ENCODE measurements at regions not wholly inside any gene's neighbourhood (a gene's known extent, or its start where the extent isn't known, plus 50 kb on each side); places are given as distances from the start of the nearest gene placed in this dataset.

DNA sequence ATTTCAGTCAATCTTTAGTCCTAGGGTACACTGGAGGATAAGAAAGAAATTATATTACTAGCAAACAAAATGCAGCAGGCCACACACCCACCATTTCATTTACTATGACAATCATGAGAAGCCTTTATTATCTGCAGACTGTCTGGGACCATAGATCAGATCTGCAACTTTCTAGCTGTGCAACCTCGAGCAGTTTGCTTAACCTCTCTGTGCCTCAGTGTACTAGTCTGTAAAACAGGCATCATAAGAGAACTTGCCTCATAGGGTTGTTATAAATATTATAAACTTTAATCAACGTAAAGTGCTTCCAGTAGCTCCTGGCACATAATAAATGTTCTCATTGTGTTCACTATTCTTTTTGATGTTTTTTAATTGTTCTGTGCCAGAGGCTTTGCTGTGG is 128.2 kb upstream of the C1QTNF7 start:
- no TSS peak for BruUV-seq (replicated peaks)
- TF ChIP-seq, protein P1, sequence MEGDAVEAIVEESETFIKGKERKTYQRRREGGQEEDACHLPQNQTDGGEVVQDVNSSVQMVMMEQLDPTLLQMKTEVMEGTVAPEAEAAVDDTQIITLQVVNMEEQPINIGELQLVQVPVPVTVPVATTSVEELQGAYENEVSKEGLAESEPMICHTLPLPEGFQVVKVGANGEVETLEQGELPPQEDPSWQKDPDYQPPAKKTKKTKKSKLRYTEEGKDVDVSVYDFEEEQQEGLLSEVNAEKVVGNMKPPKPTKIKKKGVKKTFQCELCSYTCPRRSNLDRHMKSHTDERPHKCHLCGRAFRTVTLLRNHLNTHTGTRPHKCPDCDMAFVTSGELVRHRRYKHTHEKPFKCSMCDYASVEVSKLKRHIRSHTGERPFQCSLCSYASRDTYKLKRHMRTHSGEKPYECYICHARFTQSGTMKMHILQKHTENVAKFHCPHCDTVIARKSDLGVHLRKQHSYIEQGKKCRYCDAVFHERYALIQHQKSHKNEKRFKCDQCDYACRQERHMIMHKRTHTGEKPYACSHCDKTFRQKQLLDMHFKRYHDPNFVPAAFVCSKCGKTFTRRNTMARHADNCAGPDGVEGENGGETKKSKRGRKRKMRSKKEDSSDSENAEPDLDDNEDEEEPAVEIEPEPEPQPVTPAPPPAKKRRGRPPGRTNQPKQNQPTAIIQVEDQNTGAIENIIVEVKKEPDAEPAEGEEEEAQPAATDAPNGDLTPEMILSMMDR (conservative IDR thresholded peaks at IDR 0.05; ENCODE audit: low read depth, low read length) = no peak
- no peak for TF ChIP-seq EZH2 (IDR thresholded peaks at IDR 0.05; ENCODE audit: borderline replicate concordance, low read depth, low read length, poor library complexity, severe bottlenecking)
- H3K4me3 ChIP-seq (ENCODE audit: low read depth, low read length, poor library complexity, severe bottlenecking) = no peak overlapping the region
- ChIA-PET CTCF (no interaction called here), POLR2A (ENCODE audit: low non-redundant PET) (no interaction called here)
- DNase-seq (ENCODE audit: low spot score) = no peak
- intact Hi-C loops (cut with micrococcal nuclease; ENCODE audit: unreplicated experiment) = loop anchor here (5.0 kb wide), 1 partner anchor 108 kb away; no protein-coding TSS in a partner anchor
- H3K27me3 ChIP-seq (replicated peaks; ENCODE audit: insufficient read depth, low read depth, low read length, poor library complexity) = peaks cover 35% of the 10 kb centered on the region
- peaks cover 41% of the 10 kb centered on the region for H3K4me1 ChIP-seq (ENCODE audit: insufficient read depth, low read length, poor library complexity, severe bottlenecking)
- no peaks in the 10 kb centered on the region for H3K36me3 ChIP-seq (ENCODE audit: insufficient read depth, low read length, poor library complexity, severe bottlenecking)
- H3K9me3 ChIP-seq (ENCODE audit: low read depth, low read length, poor library complexity, severe bottlenecking) = no peaks in the 10 kb centered on the region
- no peak overlapping the region for H3K27ac ChIP-seq (ENCODE audit: low read depth, low read length, poor library complexity, severe bottlenecking)

DNA sequence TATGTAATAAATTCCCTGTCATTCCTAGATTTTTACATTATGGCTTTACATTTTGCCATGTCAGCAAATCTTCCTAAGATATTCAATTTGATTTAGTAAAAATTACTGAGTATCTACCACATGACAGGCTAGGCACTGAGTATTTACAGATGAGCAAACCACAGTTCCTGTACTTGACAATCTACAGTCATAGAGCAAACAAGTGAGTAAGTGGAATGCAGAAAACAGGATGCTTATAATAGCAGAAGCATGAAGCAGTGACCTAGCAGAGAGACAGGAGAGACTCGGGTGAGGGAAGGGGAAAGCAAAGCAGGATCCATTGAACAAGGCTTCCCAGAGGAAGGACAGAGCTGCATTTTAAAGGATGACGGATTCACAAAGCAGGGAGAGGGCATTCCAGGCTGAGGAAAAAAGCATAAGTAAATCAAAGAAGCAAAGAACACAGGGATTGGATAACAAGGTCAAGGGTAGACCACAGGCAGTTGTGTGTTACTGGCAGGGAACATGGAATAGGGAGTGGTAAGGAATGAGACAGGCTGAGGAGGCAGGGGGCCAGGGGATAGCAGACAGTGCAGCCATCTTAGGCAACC is 124.7 kb upstream of the C1QTNF7 start:
- Histone ChIP-seq H3K4me3 (ENCODE audit: low read depth, low read length, poor library complexity, severe bottlenecking) (no peak overlapping the region), H3K9me3 (ENCODE audit: low read depth, low read length, poor library complexity, severe bottlenecking) (no peaks in the 10 kb centered on the region), H3K27me3 (replicated peaks; ENCODE audit: insufficient read depth, low read depth, low read length, poor library complexity) (peaks cover 35% of the 10 kb centered on the region), H3K27ac (ENCODE audit: low read depth, low read length, poor library complexity, severe bottlenecking) (no peak overlapping the region), H3K4me1 (ENCODE audit: insufficient read depth, low read length, poor library complexity, severe bottlenecking) (peaks cover 10% of the 10 kb centered on the region), H3K36me3 (ENCODE audit: insufficient read depth, low read length, poor library complexity, severe bottlenecking) (no peaks in the 10 kb centered on the region)
- TF ChIP-seq, protein P1 (conservative IDR thresholded peaks at IDR 0.05; ENCODE audit: low read depth, low read length) = no peak
- TF ChIP-seq EZH2 (IDR thresholded peaks at IDR 0.05; ENCODE audit: borderline replicate concordance, low read depth, low read length, poor library complexity, severe bottlenecking) = no peak
- BruUV-seq (replicated peaks) = no TSS peak
- ChIA-PET POLR2A (ENCODE audit: low non-redundant PET) (no interaction called here), CTCF (interaction anchor here (0.5 kb wide), 1 partner anchor 156 kb away, joined by 6 read pairs; no protein-coding TSS in a partner anchor)
- intact Hi-C loops (cut with micrococcal nuclease; ENCODE audit: unreplicated experiment) = no loop called here
- DNase-seq (ENCODE audit: low spot score) = no peak

DNA sequence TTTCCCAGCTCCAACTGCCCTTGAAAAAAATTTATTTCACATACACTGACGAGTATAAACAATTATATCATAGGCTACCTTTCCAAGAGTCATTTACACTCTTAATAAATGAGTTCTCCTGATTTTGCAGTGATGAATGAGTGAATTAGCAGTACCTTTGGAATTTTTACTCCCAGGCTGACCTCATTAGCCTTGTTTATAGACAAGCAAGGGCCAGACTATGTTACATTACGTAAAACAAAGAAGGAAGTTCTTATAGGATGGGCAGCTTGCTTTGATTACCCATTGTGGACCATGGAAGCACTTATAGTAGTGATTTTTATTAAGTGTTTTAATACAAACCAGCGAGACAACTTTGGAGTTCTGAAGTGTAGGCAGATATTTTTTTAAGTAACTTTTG is 112.9 kb upstream of the C1QTNF7 start:
- Histone ChIP-seq H3K27me3 (replicated peaks; ENCODE audit: insufficient read depth, low read depth, low read length, poor library complexity) (no peaks in the 10 kb centered on the region), H3K9me3 (ENCODE audit: low read depth, low read length, poor library complexity, severe bottlenecking) (no peaks in the 10 kb centered on the region), H3K36me3 (ENCODE audit: insufficient read depth, low read length, poor library complexity, severe bottlenecking) (no peaks in the 10 kb centered on the region), H3K4me1 (ENCODE audit: insufficient read depth, low read length, poor library complexity, severe bottlenecking) (no peaks in the 10 kb centered on the region), H3K27ac (ENCODE audit: low read depth, low read length, poor library complexity, severe bottlenecking) (no peak overlapping the region), H3K4me3 (ENCODE audit: low read depth, low read length, poor library complexity, severe bottlenecking) (no peak overlapping the region)
- TF ChIP-seq, protein P1 (conservative IDR thresholded peaks at IDR 0.05; ENCODE audit: low read depth, low read length) = no peak
- intact Hi-C loops (cut with micrococcal nuclease; ENCODE audit: unreplicated experiment) = no loop called here
- ChIA-PET POLR2A (ENCODE audit: low non-redundant PET) (no interaction called here), CTCF (no interaction called here)
- DNase-seq (ENCODE audit: low spot score) = no peak
- no TSS peak for BruUV-seq (replicated peaks)

Data from A673 (cell line).